GM19240 (cell line): ENCODE measurements at regions not wholly inside any gene's neighbourhood (a gene's known extent, or its start where the extent isn't known, plus 50 kb on each side); places are given as distances from the start of the nearest gene placed in this dataset.

Source experiments
- DNase-seq: peaks from one replicate; pipeline ENCODE4 v3.0.0; 2011; ENCODE audit warnings: low spot score; ENCODE audit not compliant: insufficient read length

GRCh38 chr16:49216593-49216992, 65.0 kb downstream of the CBLN1 start:
- DNase-seq: no peak

GRCh38 chr16:49213594-49213993, 68.0 kb downstream of the CBLN1 start:
- DNase-seq: no peak

- no peak for DNase-seq
Observed at GRCh38 chr16:49204191-49204590, 77.4 kb downstream of the CBLN1 start.

GRCh38 chr16:49203361-49203760, 78.3 kb downstream of the CBLN1 start:
- no peak for DNase-seq

- DNase-seq: no peak
Observed at GRCh38 chr16:49201118-49201517, 80.5 kb downstream of the CBLN1 start.

- no peak for DNase-seq
Observed at GRCh38 chr16:49200223-49200820, 81.3 kb downstream of the CBLN1 start.

GRCh38 chr16:49195237-49195548, 86.4 kb downstream of the CBLN1 start:
- DNase-seq: no peak

GRCh38 chr16:49194537-49195236, 87.0 kb downstream of the CBLN1 start:
- DNase-seq: no peak

GRCh38 chr16:49193596-49193995, 88.0 kb downstream of the CBLN1 start:
- no peak for DNase-seq

- no peak for DNase-seq
Observed at GRCh38 chr16:49189286-49189685, 92.4 kb downstream of the CBLN1 start.

GRCh38 chr16:49183911-49184310, 97.7 kb downstream of the CBLN1 start:
- DNase-seq: no peak

GRCh38 chr16:49181791-49182518, 99.7 kb downstream of the CBLN1 start:
- no peak for DNase-seq

GRCh38 chr16:49179714-49180330, 101.8 kb downstream of the CBLN1 start:
- no peak for DNase-seq

GRCh38 chr16:49168126-49168525, 113.5 kb downstream of the CBLN1 start:
- no peak for DNase-seq

GRCh38 chr16:49165025-49165424, 116.6 kb downstream of the CBLN1 start:
- no peak for DNase-seq

- DNase-seq: no peak
Observed at GRCh38 chr16:49161191-49161590, 120.4 kb downstream of the CBLN1 start.

- DNase-seq: peak; percentile 4
Observed at GRCh38 chr16:49158029-49158642, 123.5 kb downstream of the CBLN1 start.

- DNase-seq: no peak
Observed at GRCh38 chr16:49150341-49150740, 131.3 kb downstream of the CBLN1 start.

- DNase-seq: no peak
Observed at GRCh38 chr16:49148410-49148809, 133.2 kb downstream of the CBLN1 start.

GRCh38 chr16:49140618-49141017, 141.0 kb downstream of the CBLN1 start:
- no peak for DNase-seq

- DNase-seq: no peak
Observed at GRCh38 chr16:49130397-49130796, 151.2 kb downstream of the CBLN1 start.

- no peak for DNase-seq
Observed at GRCh38 chr16:49129935-49130334, 151.7 kb downstream of the CBLN1 start.
